HCT116 (cell line): ENCODE measurements at regions not wholly inside any gene's neighbourhood (a gene's known extent, or its start where the extent isn't known, plus 50 kb on each side); places are given as distances from the start of the nearest gene placed in this dataset.

ENCODE experiments used
- ATAC-seq: fragments of 200-7000 bp; cut with Tn5 transposase; 2 replicates; pipeline ENCODE4 v1.9.1; 2020; ENCODE audit warnings: mild to moderate bottlenecking, moderate library complexity
- BruUV-seq: library from RNA; stranded (reverse); fragments of 400-500 nt; replicated peaks from 2 replicates; lab custom pipeline; 2021; lab: Mats Ljungman, UMichigan
- CTCF ChIA-PET: fragments of 300-600 bp; sonication (Branson Sonifier 250); formaldehyde crosslinking; loops from one replicate; lab custom pipeline; 2021; ENCODE audit warnings: antibody characterized with exemption; lab: Charles Lee
- POLR2A ChIA-PET: fragments of 300-600, 350-600 bp; sonication (Branson Sonifier 250); formaldehyde crosslinking; loops from one replicate; lab custom pipeline; 2021; ENCODE audit warnings: antibody characterized with exemption; lab: Charles Lee
- RAD21 ChIA-PET, 2 experiments: fragments of 300-600 bp; sonication (Branson Sonifier 250); formaldehyde crosslinking; loops; one replicate each; lab custom pipeline; 2023; ENCODE audit warnings: low total read pairs in 2 of 2; ENCODE audit not compliant: uncharacterized antibody in 2 of 2, unreplicated experiment in 2 of 2, low non-redundant PET in 1 of 2; lab: Charles Lee
- DNase-seq: peaks from one replicate; pipeline ENCODE4 v3.0.0-alpha.2; 2010; ENCODE audit warnings: low read depth, low spot score
- H2AFZ ChIP-seq: fragments of 200-600 bp; shearing (Covaris generic), sonication (generic); 2 replicates; pipeline ENCODE4 v1.6.1; 2017; ENCODE audit warnings: low read depth, mixed run types, mixed read lengths, antibody characterized with exemption, low read length; ENCODE audit not compliant: poor library complexity, severe bottlenecking
- H3K27ac ChIP-seq: 2 replicates; pipeline ENCODE4 v1.5.1; 2012; ENCODE audit warnings: low read depth, low read length
- H3K27me3 ChIP-seq: fragments of 200-600 bp; sonication (generic); 2 replicates; pipeline ENCODE4 v1.6.1; 2016; ENCODE audit warnings: mixed run types, low read length, mixed read lengths; ENCODE audit not compliant: insufficient read depth
- H3K36me3 ChIP-seq, 2 experiments: fragments of 200-500 bp in 1 of 2; fragments of 200-600 bp in 1 of 2; sonication (Bioruptor generic) in 1 of 2; sonication (generic) in 1 of 2; 2 replicates each; pipeline versions ENCODE4 v1.5.1 to v1.6.1; 2014 to 2016; ENCODE audit warnings: low read length in 2 of 2, inconsistent platforms in 1 of 2, mixed read lengths in 1 of 2, mixed run types in 1 of 2; ENCODE audit not compliant: insufficient read depth in 2 of 2, control insufficient read depth in 1 of 2
- H3K4me1 ChIP-seq, 2 experiments: fragments of 200-600 bp in 1 of 2; sonication (generic) in 1 of 2; 2 replicates each; pipeline versions ENCODE4 v1.5.1 to v1.6.1; 2012 to 2017; ENCODE audit warnings: low read length in 2 of 2, inconsistent platforms in 1 of 2, mild to moderate bottlenecking in 1 of 2, mixed read lengths in 1 of 2, mixed run types in 1 of 2, moderate library complexity in 1 of 2; ENCODE audit not compliant: insufficient read depth in 2 of 2, control insufficient read depth in 1 of 2
- H3K4me2 ChIP-seq: fragments of 200-600 bp; sonication (generic); 2 replicates; pipeline ENCODE4 v1.6.1; 2017; ENCODE audit warnings: mixed run types, low read length, mixed read lengths
- H3K4me3 ChIP-seq, 2 experiments: fragments of 200-600 bp in 1 of 2; sonication (generic) in 1 of 2; replicated peaks in 1 of 2; 2 replicates each; pipeline ENCODE4 v1.5.1; 2011 to 2016; ENCODE audit warnings: low read length in 2 of 2, control low read depth in 1 of 2, low read depth in 1 of 2, mild to moderate bottlenecking in 1 of 2, mixed read lengths in 1 of 2, mixed run types in 1 of 2
- H3K79me2 ChIP-seq: fragments of 200-600 bp; sonication (generic); 2 replicates; pipeline ENCODE4 v1.6.1; 2017; ENCODE audit warnings: mild to moderate bottlenecking, mixed run types, low read length, moderate library complexity, mixed read lengths; ENCODE audit not compliant: insufficient read depth
- H3K9ac ChIP-seq: fragments of 200-600 bp; sonication (generic); 2 replicates; pipeline ENCODE4 v1.6.1; 2016; ENCODE audit warnings: low read length, mixed read lengths
- H3K9me2 ChIP-seq: fragments of 200-600 bp; sonication (generic), shearing (Covaris generic); 2 replicates; pipeline ENCODE4 v1.6.1; 2017; ENCODE audit warnings: mixed run types, mild to moderate bottlenecking, moderate library complexity; ENCODE audit not compliant: insufficient read depth
- H3K9me3 ChIP-seq, 2 experiments: fragments of 200-500 bp in 1 of 2; fragments of 200-600 bp in 1 of 2; sonication (Bioruptor generic) in 1 of 2; sonication (generic) in 1 of 2; 2 replicates each; pipeline ENCODE4 v1.6.1; 2014 to 2017; ENCODE audit warnings: low read length in 2 of 2, mixed read lengths in 2 of 2, inconsistent platforms in 1 of 2, low read depth in 1 of 2, mild to moderate bottlenecking in 1 of 2, mixed run types in 1 of 2, moderate library complexity in 1 of 2; ENCODE audit not compliant: control insufficient read depth in 1 of 2, insufficient read depth in 1 of 2
- H4K20me1 ChIP-seq: fragments of 200-600 bp; sonication (generic), shearing (Covaris generic); 2 replicates; pipeline ENCODE4 v1.6.1; 2017; ENCODE audit warnings: mixed run types, mild to moderate bottlenecking, moderate library complexity; ENCODE audit not compliant: insufficient read depth
- CEBPB ChIP-seq: IDR thresholded peaks from 2 replicates; pipeline ENCODE4 v1.6.1; 2012; ENCODE audit warnings: low read depth
- ELF1 ChIP-seq: IDR thresholded peaks from 2 replicates; pipeline ENCODE4 v1.6.1; 2012; ENCODE audit warnings: low read depth, borderline replicate concordance
- FOSL1 ChIP-seq: IDR thresholded peaks from 2 replicates; pipeline ENCODE4 v1.6.1; 2012; ENCODE audit warnings: low read depth
- RAD21 ChIP-seq: IDR thresholded peaks from 2 replicates; pipeline ENCODE4 v1.6.1; 2012; ENCODE audit warnings: low read depth, mild to moderate bottlenecking
- REST ChIP-seq: IDR thresholded peaks from 2 replicates; pipeline ENCODE4 v1.6.1; 2012; ENCODE audit warnings: low read depth
- SIN3A ChIP-seq: IDR thresholded peaks from 2 replicates; pipeline ENCODE4 v1.6.1; 2012; ENCODE audit warnings: low read depth
- SRF ChIP-seq: IDR thresholded peaks from 2 replicates; pipeline ENCODE4 v1.6.1; 2012; ENCODE audit warnings: low read depth
- intact Hi-C: fragments of 100-400 bp; cut with micrococcal nuclease; formaldehyde crosslinking; loops from 2 replicates; pipeline ENCODE4 v1.10.0; 2022
- TF ChIP-seq, protein P1 (sequence below): IDR thresholded peaks from 2 replicates; pipeline ENCODE4 v1.6.1; 2012
- TF ChIP-seq, protein P2 (sequence below), 3 experiments: fragments of 200-600 bp in 1 of 3; sonication (generic) in 1 of 3; IDR thresholded peaks in 2 of 3; conservative IDR thresholded peaks in 1 of 3; 2 replicates each; pipeline ENCODE4 v1.5.1; 2012 to 2017; ENCODE audit warnings: low read depth in 2 of 3, low read length in 2 of 3, antibody characterized with exemption in 1 of 3, borderline replicate concordance in 1 of 3, control low read depth in 1 of 3, mild to moderate bottlenecking in 1 of 3, mixed read lengths in 1 of 3, mixed run types in 1 of 3, moderate library complexity in 1 of 3; ENCODE audit not compliant: insufficient read depth in 1 of 3

DNA sequence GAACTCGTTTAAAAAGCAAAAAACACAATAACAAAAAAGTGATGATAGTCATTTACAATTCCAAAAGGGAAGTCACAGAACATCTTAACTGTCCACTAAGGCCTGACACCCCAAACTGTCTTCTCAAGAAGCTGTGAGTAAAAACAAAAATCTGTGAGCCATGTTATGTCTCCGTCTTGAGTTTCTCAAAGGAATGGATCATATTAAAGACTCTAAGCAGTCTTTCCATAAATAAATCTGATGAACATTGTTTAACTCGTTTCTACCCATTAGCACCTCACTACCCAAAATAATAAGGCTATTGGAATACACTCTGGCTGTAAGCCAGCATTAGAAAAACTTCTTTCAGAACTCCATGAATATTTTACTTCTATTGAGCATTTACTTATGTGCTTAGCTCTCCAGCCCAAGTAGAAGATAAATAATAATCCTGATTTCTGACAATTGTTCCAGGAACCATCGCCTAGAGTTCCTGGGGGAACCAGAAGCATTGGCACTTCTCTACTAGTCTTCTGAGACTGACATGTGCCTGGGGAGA is 396.0 kb downstream of the STK39 start:
- RAD21 ChIA-PET: no interaction called here
- H3K27me3 ChIP-seq: peaks cover 26% of the 10 kb centered on the region
- no peaks in the 10 kb centered on the region for H3K36me3 ChIP-seq
- H3K9ac ChIP-seq: no peak overlapping the region
- H4K20me1 ChIP-seq: no peaks in the 10 kb centered on the region
- no peaks in the 10 kb centered on the region for H3K79me2 ChIP-seq
- POLR2A ChIA-PET: no interaction called here
- H2AFZ ChIP-seq: no peak overlapping the region
- H3K4me3 ChIP-seq: no peak overlapping the region
- H3K4me1 ChIP-seq: no peaks in the 10 kb centered on the region
- H3K27ac ChIP-seq: no peak overlapping the region
- H3K4me2 ChIP-seq: no peak overlapping the region
- DNase-seq (no peak), ATAC-seq (no peak)
- TF ChIP-seq CEBPB (no peak), RAD21 (no peak), FOSL1 (no peak), ELF1 (no peak), SIN3A (no peak), SRF (no peak)
- TF ChIP-seq, protein P1, sequence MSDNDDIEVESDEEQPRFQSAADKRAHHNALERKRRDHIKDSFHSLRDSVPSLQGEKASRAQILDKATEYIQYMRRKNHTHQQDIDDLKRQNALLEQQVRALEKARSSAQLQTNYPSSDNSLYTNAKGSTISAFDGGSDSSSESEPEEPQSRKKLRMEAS: no peak
- intact Hi-C loops: no loop called here
- no peaks in the 10 kb centered on the region for H3K9me3 ChIP-seq
- H3K9me2 ChIP-seq: no peaks in the 10 kb centered on the region
- BruUV-seq: no TSS peak
- CTCF ChIA-PET: no interaction called here

DNA sequence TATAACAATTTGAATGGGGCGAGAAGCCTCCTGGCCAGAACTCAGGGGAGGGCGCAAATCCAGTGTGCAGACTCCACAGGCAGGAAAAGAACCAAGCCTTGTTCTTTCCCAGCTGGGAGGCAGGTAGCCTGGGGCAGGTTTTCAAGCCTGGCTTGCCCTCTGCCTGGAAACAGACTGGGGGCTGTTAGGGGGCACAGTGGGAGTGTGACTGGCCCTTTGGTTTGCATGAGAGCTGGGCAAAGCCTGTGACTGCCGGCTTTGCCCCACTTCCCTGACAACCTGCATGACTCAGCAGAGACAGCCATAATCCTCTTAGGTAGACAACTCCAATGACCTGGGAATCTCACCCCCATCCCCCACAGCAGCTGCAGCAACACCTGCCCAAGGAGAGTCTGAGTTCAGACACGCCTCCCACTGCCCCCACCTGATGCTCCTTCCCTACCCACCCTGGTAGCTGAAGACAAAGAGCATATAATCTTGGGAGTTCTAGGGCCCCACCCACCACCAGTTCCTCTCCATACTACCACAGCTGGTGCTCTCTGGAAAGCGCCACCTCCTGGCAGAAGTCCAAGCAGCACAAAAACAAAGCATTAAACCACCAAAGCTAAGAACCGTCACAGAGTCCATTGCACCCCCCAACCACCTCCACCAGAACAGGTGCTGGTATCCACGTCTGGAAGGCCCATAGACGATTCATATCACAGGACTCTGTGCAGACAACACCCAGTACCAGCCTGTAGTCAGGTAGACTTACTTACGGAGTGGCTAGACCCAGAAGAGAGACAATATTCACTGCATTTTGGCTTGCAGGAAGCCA is 402.5 kb downstream of the STK39 start:
- Histone ChIP-seq H3K4me3 (no peak overlapping the region), H4K20me1 (no peaks in the 10 kb centered on the region), H3K36me3 (no peaks in the 10 kb centered on the region), H3K9me3 (no peaks in the 10 kb centered on the region), H3K79me2 (no peaks in the 10 kb centered on the region), H2AFZ (peak overlapping the region; percentile 26), H3K4me1 (peaks cover 10% of the 10 kb centered on the region in 2 experiments; a peak in 3 of 4 replicates), H3K9ac (no peak overlapping the region), H3K27me3 (no peaks in the 10 kb centered on the region), H3K4me2 (peak overlapping the region; percentile 30), H3K9me2 (no peaks in the 10 kb centered on the region), H3K27ac (peak overlapping the region; percentile 9; the same call in 1 of the 2 replicates)
- BruUV-seq: no TSS peak
- CTCF ChIA-PET: interaction anchor here (1.1 kb wide), 1 partner anchor 10 kb away, joined by 4 read pairs; no protein-coding TSS in a partner anchor
- RAD21 ChIA-PET: no interaction called here
- TF ChIP-seq, protein P2, sequence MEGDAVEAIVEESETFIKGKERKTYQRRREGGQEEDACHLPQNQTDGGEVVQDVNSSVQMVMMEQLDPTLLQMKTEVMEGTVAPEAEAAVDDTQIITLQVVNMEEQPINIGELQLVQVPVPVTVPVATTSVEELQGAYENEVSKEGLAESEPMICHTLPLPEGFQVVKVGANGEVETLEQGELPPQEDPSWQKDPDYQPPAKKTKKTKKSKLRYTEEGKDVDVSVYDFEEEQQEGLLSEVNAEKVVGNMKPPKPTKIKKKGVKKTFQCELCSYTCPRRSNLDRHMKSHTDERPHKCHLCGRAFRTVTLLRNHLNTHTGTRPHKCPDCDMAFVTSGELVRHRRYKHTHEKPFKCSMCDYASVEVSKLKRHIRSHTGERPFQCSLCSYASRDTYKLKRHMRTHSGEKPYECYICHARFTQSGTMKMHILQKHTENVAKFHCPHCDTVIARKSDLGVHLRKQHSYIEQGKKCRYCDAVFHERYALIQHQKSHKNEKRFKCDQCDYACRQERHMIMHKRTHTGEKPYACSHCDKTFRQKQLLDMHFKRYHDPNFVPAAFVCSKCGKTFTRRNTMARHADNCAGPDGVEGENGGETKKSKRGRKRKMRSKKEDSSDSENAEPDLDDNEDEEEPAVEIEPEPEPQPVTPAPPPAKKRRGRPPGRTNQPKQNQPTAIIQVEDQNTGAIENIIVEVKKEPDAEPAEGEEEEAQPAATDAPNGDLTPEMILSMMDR (IDR thresholded peaks at IDR 0.05 in 2 of 3, conservative IDR thresholded peaks at IDR 0.05 in 1 of 3; ENCODE audit: borderline replicate concordance in 1 of 3, insufficient read depth in 1 of 3, low read depth in 2 of 3, low read length in 2 of 3): peak in 2 of 3 experiments; percentile 45 to 52; a peak in 4 of 6 replicates
- TF ChIP-seq RAD21 (peak; percentile 40), REST (no peak)
- ATAC-seq (peak; percentile 81), DNase-seq (peak; percentile 29)
- POLR2A ChIA-PET: no interaction called here
- intact Hi-C loops: no loop called here
